Heart right ventricle (tissue), 16 donors: ENCODE measurements at regions not wholly inside any gene's neighbourhood (a gene's known extent, or its start where the extent isn't known, plus 50 kb on each side); places are given as distances from the start of the nearest gene placed in this dataset.

Experiments
- ATAC-seq, 8 donors: fragments of 200-7000 bp; cut with Tn5 transposase; one replicate each; pipeline ENCODE4 v1.9.1; 2020; ENCODE audit warnings: mild to moderate bottlenecking in 8 of 8, moderate library complexity in 8 of 8, moderate number of reproducible peaks in 1 of 8
- DNase-seq, 2 donors: peaks; one replicate each; pipeline ENCODE4 v3.0.0-alpha.2; 2020
- H3K27ac ChIP-seq, 10 donors: fragments of 200-600 bp; sonication (generic) in 2 of 10; one replicate each; pipeline versions ENCODE4 v1.5.0 to v1.8.0; 2020 to 2022; ENCODE audit warnings: mild to moderate bottlenecking in 3 of 10
- H3K27me3 ChIP-seq, 7 donors: fragments of 200-600 bp; one replicate each; pipeline ENCODE4 v1.8.0; 2021 to 2022; ENCODE audit warnings: mild to moderate bottlenecking in 2 of 7
- H3K36me3 ChIP-seq, 9 donors: fragments of 200-600 bp; sonication (generic) in 1 of 9; one replicate each; pipeline versions ENCODE4 v1.5.0 to v1.8.0; 2020 to 2022; ENCODE audit warnings: mild to moderate bottlenecking in 2 of 9
- H3K4me1 ChIP-seq, 9 donors: fragments of 200-600 bp; sonication (generic) in 1 of 9; one replicate each; pipeline versions ENCODE4 v1.5.0 to v1.8.0; 2020 to 2022; ENCODE audit warnings: mild to moderate bottlenecking in 4 of 9
- H3K4me3 ChIP-seq, 10 donors: fragments of 200-600 bp; sonication (generic) in 2 of 10; one replicate each; pipeline versions ENCODE4 v1.5.0 to v1.8.0; 2020 to 2022; ENCODE audit warnings: mild to moderate bottlenecking in 7 of 10, moderate library complexity in 2 of 10
- H3K9me3 ChIP-seq, 11 donors: fragments of 200-600 bp in 10 of 11; sonication (generic) in 2 of 11; one replicate each; pipeline versions ENCODE4 v1.5.0 to v1.8.0; 2013 to 2022; ENCODE audit warnings: mild to moderate bottlenecking in 2 of 11, control low read depth in 1 of 11, moderate library complexity in 1 of 11
- WGBS, 2 donors: extraction: QIAGEN DNeasy Blood & Tissue Kit; methylation state at CpG; one replicate each; pipeline ENCODE4 v1.1.7; 2013; ENCODE audit warnings: inconsistent platforms in 1 of 2; 5-methylcytosine and 5-hydroxymethylcytosine counted together
- intact Hi-C, 10 donors: fragments of 100-400 bp; cut with DNase I; formaldehyde crosslinking; loops; one replicate each; pipeline versions ENCODE4 v1.11.1 to v1.14.2; 2022
- TF ChIP-seq, protein P1 (sequence below), 9 donors: fragments of 200-600 bp; sonication (generic) in 2 of 9; IDR thresholded peaks; one replicate each; pipeline versions ENCODE4 v1.5.0 to v1.8.0; 2021 to 2022; ENCODE audit warnings: antibody characterized with exemption in 9 of 9, mild to moderate bottlenecking in 5 of 9, moderate library complexity in 1 of 9
- donor health status: Arrhythmogenic right ventricular cardiomyopathy.
- donor health status: ischemic (EF 13 %, LVEDD 7.1; RV severe dilation, severe dysfunction).
- donor health status: healthy with polysubstance abuse.
- donor health status: DM: no; HTN: yes; CAD: no.
- donor health status: DM: no; HTN: no; CAD: no.
- donor health status: ischemic (EF 25% LVEDD 6.9; RV normal size, moderate dysfunction).
- donor health status: ischemic (EF 25% LVEDD 5.7; RV mildly dilated, moderate dysfunction).
- donor health status: healthy.
- donor health status: DM: yes; HTN: yes; CAD: no.
- donor health status: Ischemic cardiomyopathy.
- donor health status: ischemic (EF 35%, LVEDD 5.7; RV mildly dilated, moderate dysfunction).
- donor health status: nonischemic (EF 11% LVEDD 7.7; RV severe dilation, severe dysfunction).
- donor health status: DM: yes; HTN: yes; CAD: no.
- donor health status: PGD.
- donor health status: ischemic (EF 29% LVEDD 5.4; RV normal size, mild dysfunction).
- donor health status: nonischemic (EF 23%, LVEDD 6.1; RV moderate dilation, normal function).

DNA sequence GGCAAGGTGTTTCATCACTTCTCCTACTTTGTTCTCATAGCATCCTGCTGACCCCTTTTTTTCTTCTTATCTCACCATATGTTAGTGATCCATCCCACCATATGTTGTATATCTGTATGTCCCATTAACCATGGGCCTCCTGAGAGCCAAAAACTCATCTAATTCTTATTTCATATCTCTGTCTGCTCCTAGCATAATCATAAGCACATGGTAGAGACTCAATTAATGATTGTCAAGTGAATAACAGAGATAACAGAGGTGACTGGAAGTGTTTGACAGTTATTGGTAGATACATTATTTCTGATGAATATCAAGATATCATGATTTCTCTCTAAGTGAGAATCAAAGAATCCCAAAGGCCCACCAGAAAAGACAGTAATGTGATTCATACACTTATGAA lies 138.1 kb upstream of the MPPED2 start:
- peaks cover 0 to 6% (median 0%) of the 10 kb centered on the region in 9 donors for H3K4me1 ChIP-seq
- no peak for DNase-seq

DNA sequence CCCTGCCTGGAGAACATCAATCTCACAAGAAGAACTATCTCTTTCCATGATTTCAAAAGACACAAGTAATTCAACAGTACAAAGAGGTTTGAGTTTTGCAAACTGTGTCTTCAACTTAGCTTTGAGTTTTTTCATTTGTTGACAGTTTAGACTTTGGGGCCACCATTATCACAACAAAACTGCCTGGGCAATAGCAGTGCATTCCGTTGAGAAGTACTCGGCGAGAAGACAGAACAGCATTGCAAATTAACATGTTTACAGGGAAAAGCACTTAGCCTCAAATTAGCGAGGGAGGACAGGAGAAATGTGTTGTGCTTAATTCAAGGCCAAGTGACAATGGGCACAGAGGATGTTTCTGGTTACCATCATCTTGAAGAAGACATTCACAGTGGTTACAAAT lies 133.2 kb upstream of the MPPED2 start:
- ATAC-seq, result no peak
- Histone ChIP-seq H3K36me3 (no peaks in the 10 kb centered on the region), H3K4me1 (no peaks in the 10 kb centered on the region), H3K9me3 (no peaks in the 10 kb centered on the region), H3K4me3 (no peak overlapping the region), H3K27me3 (no peaks in the 10 kb centered on the region), H3K27ac (no peak overlapping the region)
- no peak for DNase-seq
- 74 to 79% methylated on average over 4 of the region's 4 CpGs for WGBS, 2 donors
- TF ChIP-seq, protein P1, sequence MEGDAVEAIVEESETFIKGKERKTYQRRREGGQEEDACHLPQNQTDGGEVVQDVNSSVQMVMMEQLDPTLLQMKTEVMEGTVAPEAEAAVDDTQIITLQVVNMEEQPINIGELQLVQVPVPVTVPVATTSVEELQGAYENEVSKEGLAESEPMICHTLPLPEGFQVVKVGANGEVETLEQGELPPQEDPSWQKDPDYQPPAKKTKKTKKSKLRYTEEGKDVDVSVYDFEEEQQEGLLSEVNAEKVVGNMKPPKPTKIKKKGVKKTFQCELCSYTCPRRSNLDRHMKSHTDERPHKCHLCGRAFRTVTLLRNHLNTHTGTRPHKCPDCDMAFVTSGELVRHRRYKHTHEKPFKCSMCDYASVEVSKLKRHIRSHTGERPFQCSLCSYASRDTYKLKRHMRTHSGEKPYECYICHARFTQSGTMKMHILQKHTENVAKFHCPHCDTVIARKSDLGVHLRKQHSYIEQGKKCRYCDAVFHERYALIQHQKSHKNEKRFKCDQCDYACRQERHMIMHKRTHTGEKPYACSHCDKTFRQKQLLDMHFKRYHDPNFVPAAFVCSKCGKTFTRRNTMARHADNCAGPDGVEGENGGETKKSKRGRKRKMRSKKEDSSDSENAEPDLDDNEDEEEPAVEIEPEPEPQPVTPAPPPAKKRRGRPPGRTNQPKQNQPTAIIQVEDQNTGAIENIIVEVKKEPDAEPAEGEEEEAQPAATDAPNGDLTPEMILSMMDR (IDR thresholded peaks at IDR 0.05), result no peak
- intact Hi-C loops, result no loop called here

More for the DNA sequence above, 138.1 kb upstream of the MPPED2 start:
- ATAC-seq, result no peak
- H3K4me3 ChIP-seq, result no peak overlapping the region
- H3K27me3 ChIP-seq, result no peaks in the 10 kb centered on the region
- no peak overlapping the region for H3K27ac ChIP-seq
- intact Hi-C loops, result no loop called here
- H3K9me3 ChIP-seq, result no peaks in the 10 kb centered on the region
- H3K36me3 ChIP-seq, result no peaks in the 10 kb centered on the region
- TF ChIP-seq, protein P1 (IDR thresholded peaks at IDR 0.05), result no peak

- Histone ChIP-seq H3K36me3 (no peaks in the 10 kb centered on the region), H3K4me3 (no peak overlapping the region), H3K9me3 (no peaks in the 10 kb centered on the region), H3K4me1 (no peaks in the 10 kb centered on the region), H3K27me3 (no peaks in the 10 kb centered on the region), H3K27ac (no peak overlapping the region)
- no peak for DNase-seq
- 90 to 93% methylated on average over 7 of the region's 7 CpGs for WGBS, 2 donors
- intact Hi-C loops, result no loop called here
- TF ChIP-seq, protein P1 (IDR thresholded peaks at IDR 0.05), result no peak
- ATAC-seq, result no peak
Observed at GRCh38 chr11:30717641-30718040, 131.5 kb upstream of the MPPED2 start.

DNA sequence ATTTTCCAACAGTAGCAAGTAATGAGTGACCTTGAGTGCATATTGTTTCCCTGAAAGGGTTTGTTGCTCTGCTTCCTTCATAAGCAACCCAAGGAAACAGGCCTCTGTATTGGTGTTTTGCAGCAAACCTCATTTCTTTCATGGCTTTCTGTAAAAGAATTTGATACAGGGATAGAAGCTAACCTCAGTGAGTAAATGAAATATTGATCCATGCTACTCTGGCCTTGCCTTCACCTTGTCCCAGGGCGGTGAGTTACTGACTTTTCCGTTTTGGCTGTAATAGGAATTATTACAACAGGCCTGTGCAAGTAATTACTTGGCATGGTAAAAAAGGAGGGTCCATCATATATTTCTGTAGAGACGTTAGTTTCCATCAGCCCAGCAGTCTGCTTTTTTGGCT lies 130.9 kb upstream of the MPPED2 start:
- intact Hi-C loops, result no loop called here
- H3K27ac ChIP-seq, result no peak overlapping the region
- WGBS, 2 donors, result 62 to 76% methylated on average over 3 of the region's 3 CpGs
- no peaks in the 10 kb centered on the region for H3K4me1 ChIP-seq
- ATAC-seq, result no peak
- TF ChIP-seq, protein P1 (IDR thresholded peaks at IDR 0.05), result no peak
- H3K4me3 ChIP-seq, result no peak overlapping the region
- no peak for DNase-seq
- no peaks in the 10 kb centered on the region for H3K27me3 ChIP-seq
- no peaks in the 10 kb centered on the region for H3K36me3 ChIP-seq
- no peaks in the 10 kb centered on the region for H3K9me3 ChIP-seq

GRCh38 chr11:30712749-30713148 lies 126.6 kb upstream of the MPPED2 start:
- Histone ChIP-seq H3K4me3 (no peak overlapping the region), H3K27ac (no peak overlapping the region), H3K9me3 (no peaks in the 10 kb centered on the region), H3K36me3 (no peaks in the 10 kb centered on the region), H3K27me3 (no peaks in the 10 kb centered on the region), H3K4me1 (peaks cover 0 to 11% (median 0%) of the 10 kb centered on the region in 9 donors)
- intact Hi-C loops, result no loop called here
- DNase-seq (no peak), ATAC-seq (no peak)
- WGBS, 2 donors, result 46 to 71% methylated on average over 2 of the region's 2 CpGs
- TF ChIP-seq, protein P1 (IDR thresholded peaks at IDR 0.05), result no peak
